ENCODE measurements at regions not wholly inside any gene's neighbourhood (a gene's known extent, or its start where the extent isn't known, plus 50 kb on each side); places are given as distances from the start of the nearest gene placed in this dataset.
A peak's percentile ranks its signal among the peaks of the same experiment; 100 is the strongest.

DNA sequence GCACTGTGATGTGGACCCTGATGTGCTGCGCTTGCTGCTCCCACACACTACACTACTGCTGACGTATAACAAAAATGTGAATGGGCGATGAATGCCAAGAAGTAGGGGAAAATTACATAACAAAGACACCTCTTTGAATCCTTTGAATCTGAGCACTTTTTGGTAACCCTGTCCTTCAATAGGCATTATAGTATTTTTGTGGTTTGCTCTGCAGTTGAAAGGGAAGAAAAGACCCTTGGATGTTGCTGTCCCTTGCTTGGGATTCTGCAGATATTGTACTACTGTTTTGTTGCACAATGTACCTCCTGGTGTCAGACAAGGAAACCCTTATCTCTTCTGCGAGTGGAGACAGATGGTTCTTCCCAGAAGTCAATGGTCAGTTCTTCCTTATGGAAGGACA, 124.8 kb upstream of the UBE3A start:
- no peak for DNase-seq (ENCODE audit: low read depth)

DNA sequence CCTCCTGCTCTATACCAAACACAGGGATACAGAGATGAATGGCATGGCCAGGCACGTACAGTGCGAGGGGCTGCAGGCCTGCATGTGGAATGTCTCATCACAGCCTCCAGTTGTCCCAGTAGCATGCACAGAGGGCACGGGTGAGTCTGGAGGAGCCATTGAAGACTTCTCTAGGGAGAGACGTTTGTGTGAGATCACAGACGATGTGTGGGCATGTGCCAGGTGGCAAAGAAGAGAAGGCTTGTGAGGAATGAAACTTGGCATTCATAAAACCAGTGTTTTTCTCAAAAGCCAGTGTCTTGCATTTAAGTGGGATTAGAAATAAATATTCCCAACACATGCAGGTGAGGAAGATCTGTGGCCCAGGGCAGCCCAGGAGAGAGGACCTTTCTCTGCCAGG, 119.1 kb upstream of the UBE3A start:
- no peak for DNase-seq (ENCODE audit: low read depth)

DNA sequence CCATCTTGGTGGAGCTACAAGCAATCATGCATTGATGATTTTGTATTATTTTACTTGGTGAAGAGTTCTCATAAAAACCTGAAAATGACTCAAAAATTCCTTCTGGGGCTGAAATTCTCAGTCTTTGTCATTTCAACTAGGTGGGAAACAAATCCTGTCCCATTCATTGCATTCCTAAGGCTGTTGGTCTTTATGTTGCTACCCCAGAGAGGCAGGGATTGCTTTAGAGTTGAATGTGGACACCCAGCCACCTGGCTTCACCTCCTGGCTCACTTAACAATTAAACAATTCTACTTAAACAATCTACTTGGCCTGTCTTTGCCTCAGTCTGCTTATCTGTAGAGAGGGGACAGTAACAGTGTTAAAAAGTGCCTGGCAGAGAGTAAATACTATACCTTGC, 117.3 kb upstream of the UBE3A start:
- no peak for DNase-seq (ENCODE audit: low read depth)

DNA sequence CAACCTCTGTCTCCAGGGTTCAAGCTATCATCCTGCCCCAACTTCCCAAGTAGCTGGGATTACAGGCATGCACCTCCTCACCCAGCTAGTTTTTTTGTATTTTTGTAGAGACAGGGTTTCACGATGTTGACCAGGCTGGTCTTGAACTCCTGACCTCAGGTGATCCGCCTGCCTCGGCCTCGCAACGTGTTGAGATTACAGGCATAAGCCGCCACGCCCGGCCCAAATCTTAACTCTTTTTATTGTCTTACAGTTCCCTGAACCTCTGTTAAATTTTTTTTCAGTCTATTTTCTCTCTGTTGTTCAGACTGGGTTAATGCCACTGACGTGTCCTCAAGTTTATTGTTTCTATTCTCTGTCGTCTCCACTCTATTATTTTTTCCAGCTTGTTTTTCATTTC, 115.8 kb upstream of the UBE3A start:
- no peak for DNase-seq (ENCODE audit: low read depth)

DNA sequence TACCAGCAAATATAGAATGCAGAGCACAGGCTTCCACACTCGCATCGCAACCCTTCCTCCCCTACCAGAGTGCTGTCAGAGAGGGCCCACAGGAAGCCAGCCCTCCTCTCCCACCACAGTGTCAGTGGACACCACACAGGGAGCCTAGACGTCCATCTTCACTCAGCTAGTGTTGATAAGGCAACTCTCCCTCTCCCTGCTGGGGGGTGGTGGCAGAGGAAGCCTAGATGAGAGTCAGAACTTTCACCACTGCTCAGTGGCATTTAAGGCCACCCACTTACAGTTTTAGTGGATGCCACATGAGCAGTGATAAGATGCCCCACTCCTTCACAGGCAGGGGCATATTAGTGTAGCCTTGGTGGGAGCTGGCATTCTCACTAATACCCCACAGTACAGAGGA, 109.8 kb upstream of the UBE3A start:
- DNase-seq (ENCODE audit: low read depth) = no peak

DNA sequence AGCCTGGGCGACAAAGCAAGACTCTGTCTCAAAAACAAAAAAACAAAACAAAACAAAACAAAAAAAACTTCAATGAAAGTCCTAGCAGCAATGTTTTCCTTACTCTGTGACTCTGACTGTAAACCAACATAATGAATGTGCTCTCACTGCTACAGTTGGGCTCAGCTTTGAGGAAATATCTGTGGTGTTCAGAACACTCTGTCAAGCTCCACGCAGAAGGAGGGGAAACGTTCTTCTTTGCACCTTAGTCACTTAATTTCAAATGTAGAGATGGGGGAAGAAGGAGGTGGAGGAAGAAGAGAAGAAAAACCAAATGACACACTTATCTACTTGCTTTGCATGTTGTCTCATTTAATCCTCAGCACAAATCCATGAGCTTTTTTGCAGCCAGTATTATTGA, 107.1 kb upstream of the UBE3A start:
- DNase-seq (ENCODE audit: low read depth) = no peak

DNA sequence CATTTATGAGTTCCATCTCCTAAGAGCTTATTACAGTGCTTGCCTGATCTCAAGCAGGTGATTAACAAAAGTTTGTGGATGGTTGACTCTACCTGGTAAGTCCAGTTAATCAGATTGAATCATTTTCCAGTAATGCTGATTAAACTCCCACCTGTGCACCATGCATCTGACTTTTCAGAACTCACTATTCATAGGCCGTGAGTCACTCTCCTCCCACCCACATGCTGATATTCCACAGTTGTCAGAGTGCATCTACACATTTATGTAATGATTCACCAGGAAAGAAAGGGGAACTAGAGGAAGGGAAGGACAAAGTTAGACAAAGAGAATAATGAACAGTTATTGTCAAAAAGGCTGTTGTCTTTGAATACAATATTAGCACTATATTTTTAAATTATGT, 106.2 kb upstream of the UBE3A start:
- no peak for DNase-seq (ENCODE audit: low read depth)

DNA sequence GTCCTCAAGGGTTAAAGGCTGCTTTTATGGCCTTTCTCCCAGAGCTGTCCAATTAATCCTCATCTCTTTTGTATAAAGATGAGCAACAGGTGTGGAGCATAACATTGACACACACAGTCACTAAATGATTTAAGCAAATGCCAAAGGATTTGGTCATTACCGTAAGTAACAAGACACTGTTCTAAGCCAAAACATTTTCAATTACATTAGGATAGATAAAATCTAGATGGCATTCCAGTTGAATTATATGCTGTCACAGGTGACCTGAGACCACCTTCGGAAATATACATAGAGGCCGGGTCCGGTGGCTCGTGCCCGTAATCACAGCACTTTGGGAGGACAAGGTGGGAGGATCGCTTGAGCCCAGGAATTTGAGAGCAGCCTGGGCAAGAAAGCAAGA, 105.3 kb upstream of the UBE3A start:
- no peak for DNase-seq (ENCODE audit: low read depth)

DNA sequence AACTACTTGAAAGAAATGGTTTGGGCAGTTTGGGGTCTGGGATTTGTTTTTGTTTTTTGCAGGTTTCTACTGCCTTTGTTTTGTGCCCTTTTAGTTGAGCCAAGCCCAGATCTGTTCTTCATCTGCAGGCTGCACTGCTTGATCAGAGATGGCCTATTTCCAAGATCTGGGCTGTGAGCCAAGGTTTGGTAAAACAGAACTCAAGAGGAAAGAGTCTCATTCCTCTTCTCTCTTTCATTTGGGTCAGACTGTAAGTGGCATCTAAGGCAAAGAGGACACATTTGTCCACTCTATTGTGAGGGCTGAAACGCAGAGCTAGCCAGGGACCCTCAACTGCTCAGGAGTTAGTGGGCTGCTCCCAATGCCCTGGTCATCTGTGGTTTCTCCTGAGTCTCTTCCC, 104.4 kb upstream of the UBE3A start:
- no peak for DNase-seq (ENCODE audit: low read depth)

DNA sequence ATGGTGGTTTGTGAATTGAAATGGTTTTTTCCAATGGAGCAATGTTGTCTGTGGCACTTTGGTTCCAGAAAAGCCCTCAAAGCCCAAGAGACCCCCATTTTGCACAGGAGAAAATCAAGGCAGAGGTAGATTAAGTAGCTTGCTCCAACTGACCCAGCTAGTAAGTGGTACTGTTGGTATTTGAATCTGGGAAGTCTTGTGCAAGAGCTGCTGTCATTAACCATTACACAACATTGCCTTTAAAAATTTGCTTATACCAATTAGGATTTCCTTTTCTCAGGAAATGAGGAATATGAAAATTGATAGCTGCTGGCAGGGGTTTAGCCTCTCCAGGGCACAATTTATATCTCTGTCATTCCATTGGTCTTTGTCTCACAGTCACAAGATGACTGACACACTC, 102.4 kb upstream of the UBE3A start:
- DNase-seq (ENCODE audit: low read depth) = no peak

DNA sequence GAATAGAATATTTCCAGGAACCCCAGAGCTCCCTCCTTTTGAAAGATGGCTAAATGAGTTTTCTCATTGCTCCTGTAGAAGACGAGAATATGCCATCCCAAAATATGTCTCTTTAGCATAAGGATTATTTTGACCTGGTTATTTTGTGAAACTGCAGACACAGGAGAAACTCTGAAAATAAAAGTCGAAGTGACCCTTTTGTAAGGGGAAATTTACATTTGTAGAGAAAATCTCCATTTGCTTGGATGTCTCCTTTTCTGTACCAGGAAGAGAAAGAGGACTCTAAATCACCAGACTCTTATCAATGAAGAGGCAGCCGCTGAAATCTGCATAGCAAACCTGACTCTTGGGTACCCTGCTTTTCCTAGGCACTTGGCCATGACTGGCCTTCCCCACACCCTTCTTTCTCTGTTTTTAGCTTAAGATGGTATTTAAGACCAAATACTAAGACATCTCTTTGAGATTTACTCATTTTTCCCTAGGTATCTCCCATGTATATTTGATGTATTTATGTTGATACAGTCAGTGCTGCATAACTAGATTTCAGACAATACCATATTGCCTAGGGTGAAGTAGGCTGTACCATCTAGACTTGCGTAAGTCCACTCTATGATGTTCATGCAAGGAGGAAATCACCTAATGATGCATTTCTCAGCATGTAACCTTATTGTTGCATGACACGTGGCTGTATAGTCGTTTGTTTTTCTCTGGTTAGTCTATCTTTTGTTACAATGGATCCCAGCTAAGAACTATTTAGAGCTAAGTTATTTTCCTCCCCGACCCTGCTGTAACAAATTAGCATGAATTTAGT, 98.2 kb upstream of the UBE3A start:
- DNase-seq (ENCODE audit: low read depth) = no peak

DNA sequence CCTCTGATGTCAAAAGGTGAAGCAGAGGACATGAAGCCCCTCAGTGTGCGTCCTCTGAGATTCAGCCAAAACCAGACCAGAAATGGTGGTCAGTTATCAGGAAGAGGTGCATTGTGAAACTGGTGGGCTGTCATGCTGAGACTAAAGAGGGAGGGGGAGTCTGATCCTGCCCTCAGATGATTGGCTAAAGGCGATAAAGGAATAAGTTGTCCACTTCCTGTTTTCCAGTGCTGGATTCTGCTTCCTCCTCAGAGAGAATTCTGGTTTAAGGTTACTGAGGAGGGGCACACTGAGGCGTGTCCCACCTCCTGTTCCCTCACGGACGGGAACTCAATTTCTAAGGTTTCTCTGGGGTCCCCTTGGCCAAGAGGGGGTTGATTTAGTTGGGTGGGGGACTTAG, 97.0 kb upstream of the UBE3A start:
- DNase-seq (ENCODE audit: low read depth) = no peak

DNA sequence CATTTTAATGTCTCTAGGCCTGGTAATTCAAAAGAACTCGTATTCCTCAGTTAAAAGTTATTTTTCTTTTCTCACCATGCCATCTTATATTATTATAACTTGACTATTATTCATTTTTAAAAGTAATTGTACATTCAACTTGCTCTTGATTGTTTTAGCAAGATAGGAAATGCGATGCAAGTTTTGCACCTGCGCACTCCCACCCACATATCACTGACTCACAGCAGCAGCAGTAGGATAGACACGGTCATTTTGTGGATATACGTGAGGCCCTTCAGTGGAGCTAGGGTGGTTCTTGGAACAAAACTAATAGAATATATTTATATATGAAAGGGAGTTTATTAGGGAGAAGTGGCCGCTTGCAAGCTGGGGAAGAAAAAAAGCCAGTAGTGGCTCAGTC, 95.5 kb upstream of the UBE3A start:
- no peak for DNase-seq (ENCODE audit: low read depth)

DNA sequence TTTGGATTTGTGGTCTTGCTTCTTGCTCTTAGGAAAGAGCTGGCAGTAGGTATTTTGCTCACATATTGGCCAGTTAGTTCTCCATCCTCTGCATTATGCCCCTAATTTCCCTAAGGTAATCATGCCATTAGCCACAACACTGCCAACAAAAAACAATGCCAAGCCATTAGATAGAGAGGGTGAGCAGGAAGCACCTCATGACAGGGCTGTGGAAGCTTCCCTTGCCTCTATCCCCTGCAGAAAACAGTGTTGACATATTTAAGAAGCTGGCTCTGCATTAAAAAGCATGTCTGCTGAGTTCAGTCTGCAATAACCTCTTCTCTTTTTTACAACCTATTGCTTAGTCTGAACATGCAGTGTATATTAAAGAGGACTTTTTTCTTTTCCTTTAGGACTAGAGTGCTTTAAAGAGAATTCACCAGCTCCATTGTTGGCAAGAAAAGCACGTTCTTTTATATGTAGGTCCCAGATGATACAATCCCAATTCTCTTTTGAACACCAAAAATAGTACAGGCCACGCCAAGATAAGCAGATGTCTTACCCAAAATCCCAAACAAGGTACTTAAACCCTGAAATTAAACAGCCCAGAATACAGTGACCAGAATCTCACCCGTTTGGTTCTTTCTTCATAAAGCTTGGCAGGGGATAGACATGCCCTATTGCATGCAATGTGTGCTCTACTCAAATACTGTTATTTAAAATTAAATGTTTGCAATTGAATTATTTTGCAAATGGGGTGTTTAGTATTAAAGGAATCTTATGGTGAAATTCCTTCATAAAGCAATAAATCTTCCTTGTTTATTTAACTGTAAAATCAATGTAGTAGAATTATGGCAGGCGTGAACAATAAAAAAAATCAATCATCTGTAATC, 93.7 kb upstream of the UBE3A start:
- no peak for DNase-seq (ENCODE audit: low read depth)

DNA sequence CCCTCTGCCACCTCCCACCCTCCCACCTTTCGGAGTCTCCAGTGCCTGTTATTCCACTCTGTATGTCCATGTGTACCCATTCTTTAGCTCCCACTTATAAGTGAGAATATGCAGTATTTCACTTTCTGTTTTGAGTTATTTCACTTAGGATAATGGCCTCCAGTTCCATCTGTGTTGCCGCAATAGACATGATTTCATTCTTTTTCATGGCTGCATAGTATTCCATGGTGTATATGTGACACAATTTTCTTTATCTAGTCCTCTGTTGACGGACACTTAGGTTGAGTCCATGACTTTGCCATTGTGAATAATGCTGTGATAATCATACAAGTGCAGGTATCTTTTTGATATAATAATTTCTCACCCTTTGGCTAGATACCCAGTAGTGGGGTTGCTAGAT, 91.0 kb upstream of the UBE3A start:
- no peak for DNase-seq (ENCODE audit: low read depth)

DNA sequence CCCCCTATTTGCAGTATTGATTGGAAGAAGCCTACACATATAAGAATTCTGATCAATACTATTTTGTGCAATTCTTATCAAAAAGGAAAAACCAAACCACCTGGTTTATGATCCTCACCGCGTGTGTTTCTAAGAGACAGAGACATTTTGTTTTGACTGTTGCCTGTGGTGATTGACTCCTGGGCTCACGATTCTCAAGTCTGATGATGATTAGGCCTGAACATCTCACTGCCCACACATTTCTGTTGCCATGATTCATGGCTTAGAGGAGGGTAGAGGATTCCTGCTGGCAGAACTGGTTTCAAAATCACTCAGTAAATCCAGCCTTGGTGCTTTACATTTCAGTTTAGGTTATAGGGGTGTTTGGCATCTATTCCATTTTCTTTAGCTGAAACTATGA, 88.3 kb upstream of the UBE3A start:
- DNase-seq (ENCODE audit: low read depth) = no peak

DNA sequence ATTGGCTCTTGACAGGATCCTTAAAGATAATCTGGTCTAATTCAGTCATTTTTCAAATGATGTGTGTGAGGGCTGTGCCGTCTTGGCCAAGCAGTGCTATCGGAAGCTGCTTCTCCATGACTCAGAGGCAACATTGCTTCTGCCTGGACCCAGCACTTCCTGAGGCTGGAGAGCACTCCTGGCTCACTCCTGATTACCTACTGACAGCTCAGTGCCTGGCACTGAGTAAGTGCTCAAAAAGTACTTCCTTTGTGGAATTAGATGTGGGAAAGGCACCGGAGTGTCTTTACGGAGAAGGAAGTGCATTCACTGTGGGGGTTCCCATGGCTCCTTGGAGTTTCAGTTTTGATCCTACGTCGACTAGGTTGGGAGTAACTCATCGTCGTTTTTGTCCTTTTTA, 86.9 kb upstream of the UBE3A start:
- DNase-seq (ENCODE audit: low read depth) = no peak

DNA sequence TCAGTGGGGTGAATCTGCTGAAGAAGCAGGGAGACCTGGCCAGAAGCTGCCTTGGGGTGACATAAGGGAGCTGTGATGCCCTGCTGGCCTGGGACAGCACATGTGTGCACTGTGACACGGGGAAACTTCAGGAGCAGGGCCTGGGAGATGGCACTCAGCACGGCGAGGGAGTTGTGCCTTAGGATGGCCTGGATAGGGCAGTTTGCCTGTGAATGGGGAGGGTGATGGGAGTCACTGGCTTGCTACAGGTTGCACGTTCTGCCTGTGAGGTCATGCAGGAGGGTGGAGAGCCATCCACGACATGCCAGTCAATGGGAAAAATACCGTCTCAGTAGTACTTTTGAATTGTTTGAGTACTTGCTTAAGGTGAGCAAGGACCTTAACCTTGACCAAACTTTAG, 76.8 kb upstream of the UBE3A start:
- no peak for DNase-seq (ENCODE audit: low read depth)

DNA sequence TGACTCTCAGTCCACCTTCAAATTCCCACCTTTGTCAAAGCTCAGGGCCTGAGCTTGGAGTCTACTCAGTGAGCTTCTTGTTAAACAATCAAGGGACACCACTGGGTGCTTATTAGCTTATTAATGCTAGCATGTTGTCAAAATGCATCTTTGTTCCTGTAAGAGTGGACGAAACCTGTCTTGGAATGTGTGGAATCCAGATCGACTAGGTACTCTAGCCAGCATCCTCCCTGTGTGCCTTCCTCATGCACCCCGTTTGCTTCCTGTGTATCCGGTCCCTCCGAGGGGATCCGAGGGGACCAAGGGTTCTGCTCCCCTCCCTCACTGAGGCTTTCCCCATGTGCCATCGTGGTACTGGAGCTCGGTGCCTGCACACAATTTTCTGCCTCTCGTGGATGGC, 75.7 kb upstream of the UBE3A start:
- DNase-seq (ENCODE audit: low read depth) = no peak

DNA sequence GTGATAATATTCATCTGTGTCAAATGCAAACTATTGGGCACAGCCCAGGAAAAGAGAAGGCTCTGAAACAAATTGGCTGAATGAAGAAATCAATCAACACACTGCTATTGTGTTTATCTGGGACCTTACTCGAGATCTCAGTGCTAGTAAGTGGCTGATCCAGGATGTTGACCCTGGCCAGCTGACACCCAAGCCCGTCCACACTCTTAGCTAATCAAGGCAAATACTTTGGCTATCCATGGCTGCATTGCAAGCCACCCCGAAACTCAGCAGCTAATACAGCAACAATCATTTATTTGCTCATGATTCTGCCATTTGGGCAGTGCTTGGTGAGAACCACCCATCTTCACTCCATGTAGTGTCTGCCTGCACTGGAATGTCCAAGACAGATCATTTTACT, 74.1 kb upstream of the UBE3A start:
- DNase-seq (ENCODE audit: low read depth) = no peak

DNA sequence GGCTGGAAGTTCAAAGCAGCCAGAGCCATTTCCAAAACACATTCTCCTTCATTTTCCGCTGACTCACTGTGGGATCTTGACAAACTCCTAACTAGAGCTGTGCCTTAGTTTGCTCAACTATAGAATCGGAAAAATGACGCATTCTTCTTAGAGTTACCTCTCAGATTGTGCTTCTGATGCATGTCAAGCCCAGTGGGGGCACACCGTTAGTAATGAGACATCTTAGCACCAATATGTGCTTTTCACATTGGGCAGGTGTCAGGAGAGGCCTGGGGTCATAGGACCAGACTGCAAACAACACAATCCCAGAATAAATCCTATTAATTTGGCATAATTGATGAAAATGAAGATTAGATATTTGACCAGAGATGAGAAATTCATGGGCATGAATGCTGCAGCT, 71.3 kb upstream of the UBE3A start:
- DNase-seq (ENCODE audit: low read depth) = no peak

DNA sequence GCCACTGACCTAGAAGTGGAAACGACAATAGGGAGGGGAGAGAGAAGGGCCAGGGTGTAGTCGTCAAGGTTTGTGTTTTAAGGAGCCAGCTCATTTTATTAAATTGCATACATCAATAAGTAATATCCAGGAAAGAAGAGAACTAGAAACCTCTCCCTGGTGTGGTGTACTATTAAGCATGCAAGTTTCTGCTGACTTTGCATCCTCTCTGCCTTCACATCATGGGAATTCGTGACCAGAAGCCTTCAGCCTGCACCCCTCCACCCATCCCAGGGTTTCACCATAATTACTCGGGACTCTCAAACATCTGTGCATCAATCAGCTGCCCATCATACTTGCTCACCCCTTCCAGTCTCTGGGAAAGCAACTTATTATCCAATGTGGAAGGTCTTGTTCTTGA, 70.9 kb upstream of the UBE3A start:
- DNase-seq (ENCODE audit: low read depth) = no peak

DNA sequence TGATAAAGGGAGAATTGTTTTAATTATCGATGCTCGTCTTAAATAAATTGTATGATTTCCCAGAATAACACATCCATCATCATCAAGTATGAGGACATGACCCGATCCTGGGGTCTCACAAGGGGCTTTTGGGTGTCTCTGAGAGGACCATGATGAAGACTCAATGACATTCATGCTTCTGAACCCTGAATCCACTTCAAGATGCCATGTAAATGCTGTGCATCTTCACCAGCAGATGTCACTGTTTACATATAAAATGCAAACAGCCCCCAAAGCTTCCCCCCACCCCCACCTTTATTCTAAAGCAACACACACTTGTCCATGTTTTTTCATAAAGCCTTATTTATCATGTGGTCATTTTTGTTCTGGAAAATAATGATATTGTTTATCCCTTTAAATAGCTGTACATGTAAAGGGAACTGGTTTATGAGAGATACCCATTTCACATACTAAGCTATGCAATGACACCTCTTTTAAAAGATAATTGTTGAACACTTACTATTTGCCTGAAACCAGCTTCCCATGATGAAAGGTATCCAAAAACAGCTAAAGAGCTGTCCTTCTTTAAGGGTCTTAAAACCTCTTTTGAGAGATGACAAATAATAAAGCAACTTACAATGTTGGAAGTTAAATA, 69.7 kb upstream of the UBE3A start:
- peak; percentile 7 for DNase-seq (ENCODE audit: low read depth)

All from CMK (cell line).